GM12878 (cell line): ENCODE measurements at regions not wholly inside any gene's neighbourhood (a gene's known extent, or its start where the extent isn't known, plus 50 kb on each side); places are given as distances from the start of the nearest gene placed in this dataset.

Experiments
- ASH2L ChIP-seq: fragments of 300-600, 200-600 bp; sonication (generic); IDR thresholded peaks from 2 replicates; pipeline ENCODE4 v1.6.1; 2017; ENCODE audit warnings: low read depth, mild to moderate bottlenecking, borderline replicate concordance
- IRF3 ChIP-seq: fragments of 450-650 bp; IDR thresholded peaks from 2 replicates; pipeline ENCODE4 v1.6.1; 2014; ENCODE audit warnings: mild to moderate bottlenecking
- NFYA ChIP-seq: IDR thresholded peaks from 2 replicates; pipeline ENCODE4 v1.6.1; 2011; ENCODE audit warnings: low read depth, mild to moderate bottlenecking, low read length, improper control_type of control experiment, borderline replicate concordance
- NR2C2 ChIP-seq: IDR thresholded peaks from 2 replicates; pipeline ENCODE4 v1.6.1; 2011; ENCODE audit warnings: borderline replicate concordance, low read depth; ENCODE audit not compliant: control insufficient read depth, insufficient read length
- POLR2A ChIP-seq: IDR thresholded peaks from 2 replicates; pipeline ENCODE4 v1.6.1; 2011; ENCODE audit warnings: low read depth, mild to moderate bottlenecking, low read length

GRCh38 chr2:146158072-146158674 is 1638.3 kb upstream of the ZEB2 start:
- no peak for TF ChIP-seq IRF3
- TF ChIP-seq POLR2A = no peak
- TF ChIP-seq ASH2L = no peak
- no peak for TF ChIP-seq NFYA
- TF ChIP-seq NR2C2 = no peak
